ENCODE measurements at regions not wholly inside any gene's neighbourhood (a gene's known extent, or its start where the extent isn't known, plus 50 kb on each side); places are given as distances from the start of the nearest gene placed in this dataset.

DNA sequence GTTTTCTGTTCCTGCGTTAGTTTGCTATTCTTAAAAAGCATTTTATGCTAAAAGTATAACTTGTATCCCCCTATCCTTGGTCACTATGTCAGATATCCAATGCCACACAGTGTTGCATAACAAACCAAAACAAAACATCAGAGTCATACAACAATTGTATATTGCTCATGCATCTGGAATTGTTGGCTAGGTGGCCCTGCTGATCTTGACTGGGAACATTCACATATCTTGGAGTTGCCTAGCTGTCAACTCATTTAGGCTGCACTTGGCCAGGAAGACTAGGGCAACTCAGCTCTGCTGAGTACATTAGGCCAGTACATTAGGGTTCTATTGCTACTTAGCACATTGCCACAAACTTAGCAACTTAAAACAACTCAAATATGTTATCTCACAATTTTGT lies 706.5 kb upstream of the UBE2E2 start:
- Histone ChIP-seq H2BK15ac (ENCODE audit: low read length) (0 out of 2 replicates have a peak overlapping the region, but pooled peaks have one; percentile 72), H3K14ac (ENCODE audit: insufficient read length) (no peak overlapping the region), H2BK120ac (replicated peaks; ENCODE audit: low read depth, low read length) (peak overlapping the region; percentile 22), H4K91ac (replicated peaks; ENCODE audit: insufficient read length, low read length) (no peak overlapping the region), H3K56ac (replicated peaks; ENCODE audit: insufficient read length, low read depth, low read length) (no peak overlapping the region), H3K4ac (replicated peaks; ENCODE audit: insufficient read length, low read depth, low read length) (no peak overlapping the region), H3K27me3 (replicated peaks in 1 of 4; ENCODE audit: control insufficient read depth in 3 of 4, extremely low read depth in 1 of 4, insufficient read depth in 3 of 4, low read length in 3 of 4) (peaks cover 3 to 19% (median 11%) of the 10 kb centered on the region in 4 experiments; a peak in 5 of 7 replicates), H3K79me2 (ENCODE audit: control insufficient read depth in 1 of 2, insufficient read depth in 2 of 2, low read length in 2 of 2) (no peaks in the 10 kb centered on the region), H4K8ac (ENCODE audit: extremely low read depth, insufficient read depth, low read length) (no peak overlapping the region), H3K36me3 (ENCODE audit: control insufficient read depth in 2 of 4, insufficient read depth in 4 of 4, low read length in 3 of 4) (no peaks in the 10 kb centered on the region), H3K9ac (replicated peaks in 1 of 4; ENCODE audit: extremely low read depth in 1 of 4, low read depth in 3 of 4, low read length in 3 of 4) (no peak overlapping the region), H3K9me3 (ENCODE audit: insufficient read depth in 2 of 2, low read depth in 1 of 2, low read length in 1 of 2) (no peaks in the 10 kb centered on the region), H4K20me1 (replicated peaks in 1 of 2; ENCODE audit: control insufficient read depth in 1 of 2, insufficient read depth in 2 of 2, low read length in 2 of 2) (no peaks in the 10 kb centered on the region), H3K23ac (ENCODE audit: insufficient read length) (no peak overlapping the region), H3K27ac (ENCODE audit: low read depth, low read length) (no peak overlapping the region), H3K23me2 (ENCODE audit: low read depth, low read length) (no peaks in the 10 kb centered on the region), H2BK12ac (ENCODE audit: low read depth, low read length) (no peak overlapping the region), H2BK5ac (ENCODE audit: low read depth, low read length) (no peak overlapping the region), H3K79me1 (ENCODE audit: low read depth, low read length) (no peaks in the 10 kb centered on the region), H3K4me1 (replicated peaks in 1 of 4; ENCODE audit: control insufficient read depth in 3 of 4, insufficient read depth in 4 of 4, low read length in 3 of 4) (peaks cover 0 to 3% (median 0%) of the 10 kb centered on the region in 4 experiments; a peak in 2 of 7 replicates), H3K18ac (ENCODE audit: extremely low read depth, low read length) (no peak overlapping the region), H2AFZ (ENCODE audit: low read length) (no peak overlapping the region), H3K4me3 (ENCODE audit: extremely low read depth in 1 of 4, insufficient read depth in 2 of 4, low read depth in 3 of 4, low read length in 4 of 4) (no peak overlapping the region), H3K4me2 (ENCODE audit: insufficient read depth in 1 of 2, low read depth in 2 of 2, low read length in 2 of 2) (no peak overlapping the region), H4K5ac (ENCODE audit: insufficient read length, low read depth, low read length) (no peak overlapping the region), H2AK5ac (ENCODE audit: low read depth, low read length) (no peak overlapping the region), H2BK20ac (ENCODE audit: low read length) (no peak overlapping the region)
- ChIA-PET POLR2A (ENCODE audit: partially characterized antibody) (no interaction called here), CTCF (ENCODE audit: partially characterized antibody) (interaction anchor here (0.6 to 1.0 kb wide), 2 partner anchors 9 to 54 kb away, joined by 3 read pairs; no protein-coding TSS in a partner anchor)
- FAIRE-seq (no peak), DNase-seq (ENCODE audit: low read depth in 1 of 2, low spot score in 2 of 2) (no peak)
- WGBS, 2 experiments (ENCODE audit: extremely low coverage in 1 of 2, insufficient coverage in 1 of 2, insufficient read length in 1 of 2, insufficient replicate concordance in 2 of 2, low coverage in 1 of 2, low lambda C conversion rate in 2 of 2, missing lambda C conversion rate in 1 of 2): 100% methylated on average over 1 of the region's 1 CpG; no CpG with 5 or more reads in 1 of the 2 experiments
- TF ChIP-seq TBP (IDR thresholded peaks at IDR 0.05; ENCODE audit: low read depth, low read length) (no peak), POLR2A (IDR thresholded peaks at IDR 0.05; ENCODE audit: control extremely low read depth in 1 of 2, low read depth in 2 of 2, low read length in 2 of 2) (no peak), KDM4A (IDR thresholded peaks at IDR 0.05; ENCODE audit: low read depth, low read length, severe bottlenecking) (no peak), NRF1 (IDR thresholded peaks at IDR 0.05; ENCODE audit: low read depth, low read length) (no peak), SAP30 (IDR thresholded peaks at IDR 0.05; ENCODE audit: insufficient read depth, insufficient replicate concordance, low read length) (no peak), MAX (IDR thresholded peaks at IDR 0.05) (no peak), TCF12 (IDR thresholded peaks at IDR 0.05; ENCODE audit: low read depth, low read length) (no peak)

All from H1 (cell line).